GM12865 (cell line): ENCODE measurements at regions not wholly inside any gene's neighbourhood (a gene's known extent, or its start where the extent isn't known, plus 50 kb on each side); places are given as distances from the start of the nearest gene placed in this dataset.

Experiments
- DNase-seq: peaks from one replicate; pipeline ENCODE4 v3.0.0; 2010; ENCODE audit warnings: low read depth
- H3K4me3 ChIP-seq: 2 replicates; pipeline ENCODE4 v1.5.1; 2011; ENCODE audit warnings: mild to moderate bottlenecking, low read depth, low read length, control low read depth
- TF ChIP-seq, protein P1 (sequence below): IDR thresholded peaks from 2 replicates; pipeline ENCODE4 v1.5.1; 2011; ENCODE audit warnings: low read length, control low read depth, low read depth, inconsistent platforms; ENCODE audit not compliant: insufficient read depth; ENCODE audit errors: missing control alignments

DNA sequence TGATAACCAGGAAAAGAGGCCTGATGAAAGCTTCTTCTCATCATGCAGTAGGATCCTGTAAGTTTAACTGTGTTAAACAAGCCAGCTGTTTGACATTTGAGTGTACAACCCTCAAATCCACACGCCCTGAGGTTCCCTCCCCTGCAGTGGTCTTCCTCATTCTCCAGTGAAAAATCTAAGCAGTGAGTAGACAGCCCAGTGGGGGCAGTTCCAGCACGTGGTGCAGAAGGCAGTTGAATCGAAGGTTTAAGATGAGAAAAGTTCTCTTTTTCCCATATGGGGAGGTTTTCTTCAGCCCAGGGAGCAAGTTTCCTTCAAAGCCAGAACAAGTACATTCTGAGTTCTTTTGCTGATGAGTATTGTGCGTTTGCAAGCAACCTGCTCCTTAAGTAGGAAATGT is 174.5 kb downstream of the NR2F2 start:
- DNase-seq = no peak
- no peak overlapping the region for H3K4me3 ChIP-seq
- TF ChIP-seq, protein P1, sequence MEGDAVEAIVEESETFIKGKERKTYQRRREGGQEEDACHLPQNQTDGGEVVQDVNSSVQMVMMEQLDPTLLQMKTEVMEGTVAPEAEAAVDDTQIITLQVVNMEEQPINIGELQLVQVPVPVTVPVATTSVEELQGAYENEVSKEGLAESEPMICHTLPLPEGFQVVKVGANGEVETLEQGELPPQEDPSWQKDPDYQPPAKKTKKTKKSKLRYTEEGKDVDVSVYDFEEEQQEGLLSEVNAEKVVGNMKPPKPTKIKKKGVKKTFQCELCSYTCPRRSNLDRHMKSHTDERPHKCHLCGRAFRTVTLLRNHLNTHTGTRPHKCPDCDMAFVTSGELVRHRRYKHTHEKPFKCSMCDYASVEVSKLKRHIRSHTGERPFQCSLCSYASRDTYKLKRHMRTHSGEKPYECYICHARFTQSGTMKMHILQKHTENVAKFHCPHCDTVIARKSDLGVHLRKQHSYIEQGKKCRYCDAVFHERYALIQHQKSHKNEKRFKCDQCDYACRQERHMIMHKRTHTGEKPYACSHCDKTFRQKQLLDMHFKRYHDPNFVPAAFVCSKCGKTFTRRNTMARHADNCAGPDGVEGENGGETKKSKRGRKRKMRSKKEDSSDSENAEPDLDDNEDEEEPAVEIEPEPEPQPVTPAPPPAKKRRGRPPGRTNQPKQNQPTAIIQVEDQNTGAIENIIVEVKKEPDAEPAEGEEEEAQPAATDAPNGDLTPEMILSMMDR = no peak

DNA sequence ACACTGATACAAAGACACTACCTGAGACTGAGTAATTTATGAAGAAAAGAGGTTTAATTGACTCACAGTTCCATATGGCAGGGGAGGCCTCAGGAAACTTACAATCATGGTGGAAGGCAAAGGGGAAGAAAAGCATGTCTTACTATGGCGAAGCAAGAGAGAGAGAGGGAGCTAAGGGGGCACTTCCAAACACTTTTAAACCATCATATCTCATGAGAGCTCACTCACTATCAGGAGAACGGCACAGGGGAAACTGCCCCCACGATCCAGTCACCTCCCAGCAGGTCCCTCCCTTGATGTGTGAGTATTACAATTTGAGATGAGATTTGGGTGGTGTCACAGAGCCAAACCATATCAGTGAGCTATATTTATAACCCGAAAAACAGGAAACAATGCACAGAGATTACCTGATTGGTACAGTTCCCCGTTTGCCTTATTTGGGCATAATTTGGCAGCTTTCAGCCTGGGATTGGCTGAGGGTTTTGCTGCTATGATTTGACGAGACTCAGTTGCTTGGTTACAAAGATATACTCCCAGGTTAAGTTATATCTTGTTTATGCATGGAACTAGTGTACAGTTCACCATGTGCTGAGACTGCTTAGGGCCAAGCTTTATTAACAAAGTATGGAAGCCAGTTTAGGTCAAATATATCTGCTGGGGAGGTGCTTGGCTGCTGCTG is 184.2 kb downstream of the NR2F2 start:
- TF ChIP-seq, protein P1 = no peak
- DNase-seq = no peak
- no peak overlapping the region for H3K4me3 ChIP-seq

DNA sequence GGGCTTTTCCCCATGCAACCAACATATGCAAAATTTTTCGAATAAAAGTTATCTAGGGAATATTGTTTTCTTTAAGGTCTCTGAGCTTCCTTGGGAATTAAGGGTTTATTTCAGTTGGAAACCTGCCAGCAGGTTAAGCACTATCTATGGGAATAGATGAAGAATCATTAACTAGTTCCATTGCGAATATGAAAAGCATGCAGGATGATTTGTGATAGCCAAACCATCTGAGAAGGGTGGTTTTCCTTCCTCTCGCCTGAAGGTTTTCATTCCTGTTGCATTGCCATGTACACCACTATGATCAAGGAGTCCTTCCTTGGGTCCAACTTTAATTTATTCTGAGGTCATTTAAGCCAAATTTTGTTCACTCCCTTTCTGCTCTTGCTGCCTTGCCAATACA is 184.9 kb downstream of the NR2F2 start:
- no peak for DNase-seq
- TF ChIP-seq, protein P1 = no peak
- H3K4me3 ChIP-seq = no peak overlapping the region

DNA sequence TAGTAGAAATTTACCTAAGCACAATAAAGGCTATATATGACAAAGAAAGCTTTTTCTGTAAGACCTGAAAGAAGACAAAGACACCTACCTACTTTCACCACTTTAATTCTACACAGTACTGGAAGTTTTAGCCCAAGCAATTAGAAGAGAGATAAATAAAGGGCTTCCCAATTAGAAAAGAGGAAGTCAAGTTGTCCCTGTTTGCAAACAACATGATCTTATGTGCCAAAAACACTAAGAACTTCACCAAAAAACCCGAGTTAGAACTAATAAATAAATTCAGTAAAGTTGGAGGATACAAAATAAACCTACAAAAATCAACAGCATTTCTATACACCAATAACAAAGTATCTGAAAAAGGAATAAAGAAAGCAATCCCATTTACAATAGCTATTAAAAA is 190.9 kb downstream of the NR2F2 start:
- TF ChIP-seq, protein P1 = no peak
- H3K4me3 ChIP-seq = no peak overlapping the region
- no peak for DNase-seq

DNA sequence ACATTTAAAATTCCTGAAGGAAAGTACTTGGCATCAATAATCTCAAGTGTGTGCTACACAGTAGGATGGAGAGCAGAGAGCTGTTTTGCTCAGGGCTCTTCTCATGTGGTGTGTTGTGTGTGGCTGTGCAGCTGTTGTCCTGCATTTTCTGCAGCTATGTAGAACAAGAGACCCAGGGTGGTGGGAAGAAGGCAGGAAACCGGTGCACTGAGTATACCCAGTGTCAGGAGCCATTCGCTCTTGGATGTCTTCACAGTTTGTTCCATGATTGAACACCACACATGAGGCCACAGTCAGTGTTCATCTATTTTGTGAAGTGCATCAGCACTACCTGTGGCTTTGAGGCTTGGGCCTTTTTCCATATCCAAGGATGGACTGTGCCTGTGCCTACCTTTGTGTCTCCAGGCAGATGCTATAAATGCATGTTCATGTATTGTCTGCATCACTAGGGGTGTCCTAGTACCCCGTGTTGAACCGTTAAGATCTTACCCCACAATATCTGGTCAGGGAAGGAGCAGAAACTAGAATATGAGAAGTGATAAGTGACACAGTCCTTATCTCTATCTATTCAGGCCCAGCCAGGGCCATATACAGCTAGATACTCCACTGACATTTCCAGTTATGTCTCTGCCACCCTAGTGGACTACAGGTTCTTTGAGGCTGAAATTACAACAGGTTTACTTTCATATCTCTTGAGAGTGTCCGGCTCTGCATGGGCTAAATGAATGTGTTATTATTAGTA is 194.3 kb downstream of the NR2F2 start:
- DNase-seq = no peak
- H3K4me3 ChIP-seq = no peak overlapping the region
- TF ChIP-seq, protein P1 = no peak

DNA sequence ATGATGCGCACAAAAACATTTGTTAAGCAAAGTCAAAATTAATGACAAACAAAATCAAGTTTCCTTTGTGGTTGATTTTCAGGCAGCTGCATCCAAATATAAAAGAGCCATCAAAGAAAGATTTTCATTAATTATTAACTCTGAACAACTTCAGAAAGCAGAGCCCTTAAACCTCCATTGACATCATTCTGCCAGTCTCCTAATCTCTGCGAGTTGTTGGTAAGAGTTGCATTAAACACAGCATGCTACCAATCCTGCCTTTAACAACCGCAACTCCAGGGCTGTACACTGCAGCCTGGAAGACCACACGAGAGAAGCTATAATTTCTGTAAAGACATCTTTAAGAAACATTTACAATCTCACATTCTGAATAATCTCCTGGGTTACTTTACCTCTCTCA is 204.6 kb downstream of the NR2F2 start:
- no peak for DNase-seq
- TF ChIP-seq, protein P1 = no peak
- no peak overlapping the region for H3K4me3 ChIP-seq
